Suppressor macrophage treated with lipopolysaccharide for 4 hours (primary cell): ENCODE measurements at regions not wholly inside any gene's neighbourhood (a gene's known extent, or its start where the extent isn't known, plus 50 kb on each side); places are given as distances from the start of the nearest gene placed in this dataset.
"Not testable (repeated sequence)": the region's sequence is repeated elsewhere in the genome, so short reads cannot be mapped to it uniquely, and the experiment has no call there.

ENCODE experiments used
- DNase-seq: peaks from one replicate; pipeline ENCODE4 v3.0.0-alpha.2; 2020

DNA sequence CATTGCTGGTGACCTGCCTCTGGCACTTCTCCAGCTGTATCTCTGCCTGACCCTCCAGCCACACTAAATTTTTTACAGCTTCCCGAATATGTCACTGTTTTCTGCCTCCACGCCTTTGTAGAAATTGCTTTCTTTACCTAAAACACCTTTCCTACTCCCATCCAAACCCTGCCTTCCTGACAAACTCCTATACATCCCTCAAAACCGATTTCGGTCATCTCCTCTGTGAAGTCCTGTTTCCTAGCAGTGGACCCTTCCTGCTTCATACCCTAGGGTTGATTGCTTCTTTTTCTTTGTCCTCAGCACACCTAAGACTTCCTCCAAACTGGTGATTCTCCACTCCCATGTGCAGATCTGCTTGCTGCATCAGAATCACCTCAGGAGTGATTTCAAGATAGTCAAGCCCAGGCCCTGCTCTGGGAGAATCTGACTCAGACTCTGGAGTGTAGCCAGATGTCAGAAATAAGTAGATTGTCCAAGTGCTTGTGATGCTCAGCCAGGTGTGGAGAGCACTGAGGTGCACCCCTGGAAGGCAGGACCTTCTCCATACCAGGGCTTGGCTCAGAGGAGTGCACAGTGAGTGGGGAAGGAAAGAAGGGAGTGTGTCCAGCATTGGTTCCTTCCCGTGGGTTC, 184.2 kb downstream of the COPRS start:
- DNase-seq, result no peak

DNA sequence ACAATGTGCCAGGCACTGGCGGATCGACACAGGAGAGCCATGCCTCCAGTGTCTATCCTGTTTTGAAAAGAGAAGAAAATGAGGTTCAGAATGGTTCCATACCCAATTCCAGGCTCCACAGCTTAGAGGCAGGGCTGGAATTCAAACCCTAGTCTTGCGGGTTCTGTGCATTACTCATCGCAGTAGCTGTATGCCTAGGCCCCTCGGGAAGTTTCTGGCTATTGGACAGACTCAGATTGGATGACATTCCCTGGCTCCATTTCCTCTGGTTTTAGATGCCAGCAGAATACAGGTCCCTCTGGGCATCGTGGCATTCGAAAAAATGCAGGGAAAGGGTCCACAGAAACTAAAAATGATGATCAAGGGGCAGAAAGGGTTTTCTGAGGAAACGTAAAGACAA, 184.7 kb downstream of the COPRS start:
- DNase-seq, result no peak

DNA sequence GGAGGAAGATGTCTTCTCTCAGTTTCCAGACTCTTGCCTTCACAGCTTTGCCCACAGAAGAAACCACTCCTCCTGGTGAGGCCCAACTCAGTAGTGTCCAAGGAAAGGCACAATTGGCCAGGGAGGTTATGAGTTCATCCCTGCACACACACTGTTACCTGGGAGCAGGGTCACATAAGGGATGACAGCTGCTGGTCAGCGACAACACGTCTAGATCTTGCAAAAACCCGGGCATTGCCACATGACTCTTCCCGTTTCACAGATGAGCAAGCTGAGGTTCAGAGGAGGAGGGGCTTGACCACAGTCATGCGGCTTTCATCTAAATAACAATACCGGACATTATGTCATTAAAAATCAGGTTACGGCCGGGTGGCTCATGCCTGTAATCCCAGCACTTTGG, 186.0 kb downstream of the COPRS start:
- DNase-seq, result peak; percentile 12

DNA sequence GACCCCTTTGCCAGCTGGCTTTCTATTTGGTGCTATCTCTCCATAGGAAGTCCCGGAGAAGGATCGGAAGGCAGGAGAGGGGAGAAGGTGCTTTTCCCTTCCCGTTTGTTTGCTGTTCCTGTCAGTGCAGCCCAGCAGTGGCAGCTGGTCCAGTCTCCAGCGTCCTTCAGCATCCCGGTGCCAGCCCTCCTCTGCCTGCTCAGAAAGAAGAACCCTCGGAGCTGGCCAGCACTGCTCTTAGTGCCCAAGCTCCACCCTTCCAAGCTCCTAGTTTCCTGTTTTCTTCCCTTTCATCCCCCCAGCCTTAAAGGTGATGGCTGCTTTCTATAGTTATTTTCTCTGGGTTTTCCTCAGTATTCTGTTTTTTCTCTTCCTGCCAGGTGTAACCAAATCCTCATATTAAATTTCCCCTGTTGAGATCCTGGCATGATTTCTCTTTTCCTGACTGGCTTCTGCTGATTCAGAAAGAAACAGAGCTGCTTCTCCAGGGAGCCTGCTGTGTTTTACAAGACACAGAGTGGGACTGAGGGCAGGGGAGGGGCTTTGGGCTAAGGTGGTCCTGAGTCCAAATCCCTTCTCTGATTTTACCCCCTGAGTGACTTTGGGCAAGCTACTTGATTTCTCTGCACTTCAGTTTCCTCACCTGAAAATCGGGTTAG, 186.8 kb downstream of the COPRS start:
- no peak for DNase-seq

DNA sequence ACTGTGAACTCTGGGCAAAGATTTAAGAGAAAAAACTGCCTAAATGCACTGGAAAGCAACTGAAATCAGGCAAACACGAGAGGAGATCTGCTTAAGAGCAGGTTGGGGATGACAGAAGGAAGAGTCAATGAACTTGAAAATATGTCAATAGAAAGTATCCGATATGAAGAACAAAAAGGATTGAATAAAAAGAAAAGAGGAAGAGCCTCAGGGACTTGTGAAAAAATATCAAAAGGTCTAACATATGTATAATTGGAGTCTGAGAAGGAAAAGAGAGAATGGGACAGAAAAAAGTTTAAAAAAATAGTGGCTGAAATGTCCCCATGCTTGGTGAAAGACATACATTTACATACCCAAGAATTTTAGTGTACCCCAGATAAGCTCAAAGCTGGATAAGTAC, 195.5 kb downstream of the COPRS start:
- no peak for DNase-seq

DNA sequence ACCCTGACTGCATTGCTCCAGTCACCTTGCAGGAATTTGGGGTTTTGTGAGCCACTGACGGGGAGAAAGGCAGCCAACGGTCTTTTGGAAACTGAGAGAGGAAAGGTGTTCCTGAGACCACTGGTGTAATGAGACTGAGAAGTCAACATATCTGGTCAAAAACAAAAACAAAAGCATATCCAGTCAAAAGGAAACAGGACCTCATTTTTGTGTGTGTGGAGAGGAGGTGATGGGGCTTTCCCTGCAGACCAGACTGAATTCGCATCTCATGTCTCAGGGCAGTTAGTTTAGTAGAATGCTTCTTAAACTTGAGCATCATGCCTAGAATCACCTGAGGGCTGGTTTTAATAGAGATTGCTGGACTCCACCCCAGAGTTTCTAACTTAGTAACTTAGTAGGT, 198.4 kb downstream of the COPRS start:
- DNase-seq, result no peak

DNA sequence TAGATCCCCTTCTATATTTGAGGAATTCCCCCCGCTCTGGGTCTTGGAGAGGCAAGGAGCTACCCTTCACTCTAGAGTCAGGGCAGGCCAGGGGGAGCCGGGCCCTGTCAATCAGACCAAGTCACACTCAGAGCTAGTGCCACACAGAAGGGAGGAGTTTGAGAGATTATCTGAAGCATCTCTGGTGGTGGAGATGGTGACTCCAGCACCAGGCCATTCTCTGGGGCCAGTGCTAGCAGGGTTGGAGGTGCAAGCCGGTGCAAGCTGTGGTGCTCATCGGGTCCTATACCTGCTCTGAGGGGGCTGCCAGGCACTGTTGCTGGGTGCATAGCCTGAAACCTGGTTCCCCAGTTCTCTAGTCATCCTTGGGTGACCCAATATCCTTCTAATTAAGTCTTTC, 201.2 kb downstream of the COPRS start:
- no peak for DNase-seq

DNA sequence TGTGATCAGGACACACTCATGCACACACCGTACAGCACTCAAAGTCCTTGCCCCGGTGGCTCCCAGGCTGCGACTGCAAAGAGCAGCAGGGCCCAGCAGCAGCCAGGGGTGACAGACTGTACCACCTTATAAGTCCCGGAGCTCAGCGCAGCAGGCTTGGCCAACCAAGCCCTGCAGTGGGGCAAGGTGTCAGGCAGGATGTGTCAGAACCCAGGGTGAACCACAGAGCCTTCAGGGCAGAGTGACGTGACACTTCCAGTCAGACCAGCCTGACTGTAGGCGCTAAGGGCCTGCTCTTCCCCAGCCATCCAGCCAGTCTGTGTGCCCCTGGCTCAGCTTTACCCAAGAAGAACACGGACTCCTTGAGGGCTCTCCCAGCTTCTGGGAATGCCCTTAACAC, 204.1 kb downstream of the COPRS start:
- no peak for DNase-seq

DNA sequence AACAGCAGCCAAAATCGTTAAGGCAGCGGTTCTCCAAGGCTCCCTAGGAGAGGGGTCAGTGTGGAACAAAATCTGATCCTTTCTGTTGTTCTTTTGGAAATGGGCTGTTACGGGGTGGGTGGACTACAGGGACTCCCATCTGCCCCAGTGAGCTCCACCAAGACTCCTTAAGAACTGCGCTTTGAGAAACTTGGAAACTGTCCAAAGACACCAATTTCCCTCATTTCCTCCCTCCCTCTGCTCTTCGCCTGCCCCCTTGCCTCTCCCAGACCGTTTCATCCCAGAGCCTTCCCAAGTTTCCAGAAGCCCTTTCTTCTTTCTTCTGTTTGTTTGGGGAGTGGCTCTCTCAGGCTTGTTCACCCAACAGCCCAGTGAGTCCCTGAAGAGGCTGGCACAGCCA, 205.4 kb downstream of the COPRS start:
- no peak for DNase-seq

DNA sequence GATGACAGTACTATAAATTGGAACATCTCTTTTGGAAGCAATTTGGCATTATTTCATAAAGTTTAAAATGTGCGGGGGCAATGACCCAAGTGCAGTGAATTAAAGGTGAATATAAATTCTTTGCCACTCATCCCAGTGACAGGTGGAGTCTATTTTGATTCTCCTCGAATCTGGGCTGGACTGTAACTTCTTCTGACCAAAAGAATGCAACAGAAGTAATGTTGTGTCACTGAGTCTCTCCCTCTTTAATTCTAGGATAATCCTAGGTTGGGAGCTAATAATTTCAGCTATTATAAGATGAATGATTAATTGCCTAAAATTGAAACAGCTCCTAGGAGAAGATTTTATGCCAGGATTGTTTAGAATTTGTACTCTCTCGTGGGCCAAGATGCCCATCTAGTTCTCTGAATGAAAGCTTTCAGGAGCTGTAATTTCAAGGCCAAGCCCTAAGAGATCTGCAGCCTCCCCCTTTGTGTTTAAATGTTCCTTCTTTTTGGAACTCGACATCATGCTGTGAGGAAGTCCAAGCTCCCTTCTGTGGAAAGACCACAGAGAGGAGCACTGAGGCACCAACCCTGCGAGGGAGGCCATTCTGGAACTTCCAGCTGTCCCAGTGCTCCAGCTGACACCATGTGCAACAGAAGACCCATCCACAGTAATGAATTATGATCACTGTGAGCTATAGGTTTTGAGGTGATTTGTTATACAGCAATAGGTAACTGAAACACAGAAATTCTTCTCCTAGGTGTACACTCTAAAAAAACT, 208.1 kb downstream of the COPRS start:
- DNase-seq, result no peak

DNA sequence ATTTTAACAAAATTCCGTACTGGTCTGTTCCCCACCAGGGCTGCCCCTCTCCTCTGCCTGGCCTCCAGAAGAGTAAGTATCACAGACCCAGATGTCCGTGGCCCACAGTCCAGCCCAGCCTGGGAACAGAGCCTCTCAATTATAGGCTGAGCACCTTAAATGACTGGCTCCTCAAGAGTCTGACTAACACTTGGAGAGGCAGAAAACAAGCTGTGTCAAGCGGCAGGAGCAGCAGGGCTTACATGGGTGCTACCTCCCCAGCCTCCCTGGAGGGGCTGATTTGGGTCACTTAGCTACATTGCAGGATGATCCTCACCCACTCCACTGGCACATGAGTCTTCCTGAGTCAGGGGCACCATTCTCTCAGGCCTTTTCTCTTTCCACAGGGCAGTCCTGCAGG, 209.7 kb downstream of the COPRS start:
- no peak for DNase-seq

DNA sequence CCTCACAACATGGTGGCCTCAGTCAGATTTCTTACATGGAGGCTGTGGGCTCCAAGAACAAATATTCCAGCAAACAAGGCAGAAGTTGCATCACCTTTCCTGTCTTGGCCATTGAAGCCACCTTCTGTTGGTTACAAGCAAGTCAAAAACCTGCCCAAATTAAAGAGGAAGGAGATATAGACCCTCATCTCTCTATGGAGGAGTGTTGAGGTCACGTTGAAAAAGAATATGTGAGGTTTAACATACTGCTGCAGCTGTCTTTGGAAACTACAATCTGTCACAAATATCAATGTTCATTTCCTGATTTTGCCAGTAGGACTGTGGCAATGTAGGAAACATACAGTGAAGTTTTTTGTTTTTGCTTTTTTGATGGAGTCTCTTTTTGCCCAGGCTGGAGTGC, 211.4 kb downstream of the COPRS start:
- DNase-seq, result no peak

DNA sequence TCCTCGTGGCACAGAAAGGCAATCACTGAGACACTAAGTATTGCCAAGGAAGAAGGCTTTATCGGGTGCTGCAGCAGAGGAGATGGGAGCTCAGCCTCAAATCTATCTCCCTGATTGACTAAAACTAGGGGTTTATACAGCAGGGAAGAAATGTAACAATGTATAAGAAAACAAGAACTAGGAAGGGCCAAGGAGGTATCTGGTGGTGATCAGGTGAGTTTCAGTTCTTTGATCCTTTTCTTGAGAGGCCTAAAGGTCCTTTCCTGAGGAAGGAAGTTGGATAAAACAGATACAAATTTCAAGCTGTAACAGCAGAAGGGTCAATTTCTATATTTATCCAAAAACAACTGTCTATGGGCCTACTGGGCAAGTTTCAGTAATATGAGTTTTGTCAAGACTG, 212.4 kb downstream of the COPRS start:
- DNase-seq, result no peak

DNA sequence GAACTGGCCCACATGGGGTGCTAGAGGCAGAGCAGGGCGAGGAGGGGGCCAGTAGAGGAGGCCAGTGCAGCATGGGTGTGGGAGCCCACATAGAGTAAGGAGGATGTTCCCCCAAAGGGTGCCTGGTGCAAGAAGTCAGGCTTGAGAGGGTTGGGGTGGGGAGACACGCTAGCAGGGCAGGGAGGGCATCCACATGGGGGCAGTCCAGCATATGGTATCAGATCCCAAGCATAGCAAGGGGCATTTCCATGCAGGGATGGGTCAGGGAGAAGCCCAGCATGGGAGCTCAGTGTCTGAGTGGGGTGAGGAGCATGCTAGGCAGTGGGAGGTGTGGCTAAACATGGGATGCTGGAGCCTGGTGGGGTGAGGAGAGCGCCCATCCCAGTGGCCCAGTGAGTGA, 213.7 kb downstream of the COPRS start:
- no peak for DNase-seq

DNA sequence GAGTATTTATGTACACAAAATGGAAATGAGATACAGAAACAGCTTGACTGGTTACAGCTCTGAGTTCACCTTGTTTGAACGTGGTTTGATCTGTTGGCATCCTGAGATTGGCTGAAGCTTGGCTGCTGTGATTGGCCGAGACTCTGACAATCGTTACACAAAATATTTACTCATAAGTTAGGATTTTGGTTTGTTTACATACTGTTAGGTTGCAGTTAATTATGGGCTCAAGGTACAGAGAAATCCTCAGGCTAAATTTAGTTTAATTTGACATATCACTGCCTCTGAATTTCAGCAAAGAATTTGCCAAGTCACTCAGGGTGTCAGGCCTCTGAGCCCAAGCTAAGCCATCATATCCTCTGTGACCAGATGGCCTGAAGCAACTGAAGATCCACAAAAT, 227.3 kb downstream of the COPRS start:
- DNase-seq, result no peak

DNA sequence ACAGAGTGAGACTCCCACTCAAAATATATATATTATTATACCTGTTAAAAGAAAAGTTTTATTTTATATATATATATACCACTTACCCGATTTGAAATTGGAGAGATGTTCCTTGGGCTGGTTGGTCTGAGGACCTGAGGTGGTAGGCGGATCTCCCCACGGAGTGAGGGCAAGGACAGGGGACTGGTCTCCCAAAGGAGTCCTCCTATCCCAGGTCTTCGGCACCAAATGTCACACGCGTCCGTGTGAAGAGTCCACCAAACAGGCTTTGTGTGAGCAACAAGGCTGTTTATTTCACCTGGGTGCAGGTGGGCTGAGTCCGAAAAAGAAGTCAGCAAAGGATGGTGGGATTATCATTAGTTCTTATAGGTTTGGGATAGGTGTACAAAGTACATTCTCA, 228.2 kb downstream of the COPRS start:
- not testable (repeated sequence) for DNase-seq

DNA sequence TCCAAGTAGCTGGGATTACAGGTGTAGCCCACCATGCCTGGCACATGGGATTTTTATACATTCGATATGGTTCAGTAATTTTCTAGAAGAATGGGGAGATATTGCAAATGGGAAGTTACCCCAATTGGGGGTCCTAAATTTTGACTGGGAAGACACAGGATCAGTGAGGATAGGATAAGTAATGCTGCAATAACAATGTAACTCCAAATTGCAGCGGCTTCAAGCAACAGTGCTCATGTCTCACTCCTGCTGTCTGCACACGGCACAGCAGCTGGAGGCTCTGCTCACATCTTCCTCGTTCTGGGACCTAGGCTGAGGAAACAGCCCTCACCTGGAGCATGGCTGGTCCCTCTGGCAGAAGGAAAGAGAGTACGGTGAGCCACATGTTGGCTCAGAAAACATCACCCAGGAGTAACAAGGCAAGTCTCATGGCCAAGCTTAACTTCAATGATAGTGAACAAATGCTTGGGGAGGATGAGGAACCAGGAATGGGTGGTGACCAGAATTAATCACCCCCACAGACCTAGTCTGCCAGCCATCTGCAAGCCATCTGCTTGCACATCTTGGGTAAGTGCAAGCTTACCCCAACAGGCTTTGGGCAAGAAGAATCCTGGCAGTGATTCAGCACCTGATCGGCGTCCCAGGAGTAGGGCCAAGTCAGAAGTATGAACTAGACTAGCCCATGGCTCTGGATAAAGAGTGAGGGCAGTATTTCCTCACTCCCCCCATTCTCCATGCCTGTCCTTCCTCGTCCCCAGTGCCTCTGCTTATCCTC, 229.2 kb downstream of the COPRS start:
- no peak for DNase-seq

DNA sequence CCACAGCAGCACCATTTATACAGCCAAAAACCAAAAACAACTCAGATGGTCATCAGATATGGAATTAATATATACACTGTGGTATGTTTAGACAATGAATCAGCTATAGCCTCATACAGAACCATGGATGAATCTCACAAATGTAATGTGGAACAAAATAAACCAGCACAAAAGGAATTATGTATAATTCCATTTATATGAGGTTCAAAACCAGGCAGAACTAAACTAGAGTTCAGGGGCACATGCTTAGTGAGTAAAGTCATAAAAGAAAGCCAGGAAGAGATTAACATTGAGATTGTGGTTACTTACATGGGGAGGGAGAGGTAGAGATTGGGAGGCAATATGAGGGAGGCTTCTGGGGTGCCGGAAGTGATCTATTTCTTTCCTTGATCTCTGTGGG, 231.1 kb downstream of the COPRS start:
- no peak for DNase-seq

DNA sequence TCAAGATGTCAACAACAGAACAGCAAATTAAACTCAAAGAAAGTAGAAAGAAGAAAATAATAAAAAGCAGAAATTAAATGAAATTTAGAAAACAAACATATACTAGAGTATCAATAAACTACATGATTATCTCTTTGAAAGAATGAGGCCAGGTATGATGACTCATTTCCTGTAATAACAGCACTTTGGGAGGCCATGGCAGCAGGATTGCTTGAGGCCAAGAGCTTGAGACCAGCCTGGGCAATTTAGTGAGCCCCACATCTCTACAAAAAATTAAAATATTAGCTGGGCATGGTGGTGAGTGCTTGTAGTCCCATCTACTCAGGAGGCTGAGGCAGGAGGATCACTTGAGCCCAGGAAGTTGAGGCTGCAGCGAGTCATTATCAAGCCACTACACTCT, 232.5 kb downstream of the RAB11FIP4 start:
- no peak for DNase-seq

DNA sequence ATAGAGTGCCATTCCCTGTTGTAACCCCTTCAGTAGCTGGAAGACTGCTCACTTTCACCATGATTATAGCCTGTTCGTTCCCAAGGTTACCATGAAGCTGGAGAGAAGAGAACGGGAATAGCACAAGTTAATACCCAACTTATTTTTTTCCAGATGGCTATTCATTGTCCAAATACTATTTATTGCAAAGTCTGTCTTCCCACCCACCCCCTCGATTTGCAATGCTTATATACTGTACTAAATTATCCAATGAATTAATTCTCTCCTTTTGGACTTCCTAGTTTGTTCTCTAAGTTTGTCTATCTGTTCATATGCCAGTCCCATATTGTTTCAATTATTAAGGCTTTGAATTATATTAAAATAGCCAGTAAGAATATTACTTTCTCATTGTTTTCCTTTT, 231.0 kb downstream of the RAB11FIP4 start:
- DNase-seq, result no peak

DNA sequence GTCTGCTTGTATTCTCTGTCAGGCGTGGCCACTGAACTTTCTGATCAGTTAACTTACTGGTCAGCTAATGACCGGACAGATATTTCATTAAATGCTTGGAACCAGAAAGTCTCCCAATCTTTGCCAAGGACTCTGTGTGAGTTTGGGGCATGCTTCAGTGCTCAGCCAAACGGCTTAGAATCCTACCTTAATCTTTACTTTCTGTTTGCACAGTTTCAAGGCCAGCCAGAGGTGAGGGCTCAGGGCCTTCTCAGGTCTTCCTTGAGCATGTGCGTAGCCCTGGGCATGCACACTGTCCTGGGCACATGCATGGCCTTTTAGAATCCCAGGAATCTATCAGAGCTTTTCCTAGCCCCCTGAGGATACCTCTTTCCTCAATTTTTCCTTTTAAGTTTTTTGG, 230.1 kb downstream of the RAB11FIP4 start:
- DNase-seq, result no peak

DNA sequence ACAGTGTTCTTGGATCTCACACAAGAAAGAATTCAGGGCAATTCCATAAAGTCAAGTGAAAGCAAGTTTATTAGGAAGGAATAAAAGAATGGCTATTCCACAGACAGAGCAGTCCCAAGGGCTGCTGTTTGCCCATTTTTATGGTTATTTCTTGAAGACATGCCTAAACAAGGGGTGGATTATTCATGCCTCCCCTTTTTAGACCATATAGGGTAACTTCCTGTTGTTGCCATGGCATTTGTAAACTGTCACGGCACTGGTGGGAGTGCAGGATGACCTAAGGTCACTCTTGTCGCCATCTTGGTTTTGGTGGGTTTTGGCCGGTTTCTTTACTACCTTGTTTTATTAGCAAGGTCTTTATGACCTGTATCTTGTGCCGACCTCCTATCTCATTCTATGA, 219.6 kb downstream of the RAB11FIP4 start:
- not testable (repeated sequence) for DNase-seq
